ENCODE measurements at regions not wholly inside any gene's neighbourhood (a gene's known extent, or its start where the extent isn't known, plus 50 kb on each side); places are given as distances from the start of the nearest gene placed in this dataset.

DNA sequence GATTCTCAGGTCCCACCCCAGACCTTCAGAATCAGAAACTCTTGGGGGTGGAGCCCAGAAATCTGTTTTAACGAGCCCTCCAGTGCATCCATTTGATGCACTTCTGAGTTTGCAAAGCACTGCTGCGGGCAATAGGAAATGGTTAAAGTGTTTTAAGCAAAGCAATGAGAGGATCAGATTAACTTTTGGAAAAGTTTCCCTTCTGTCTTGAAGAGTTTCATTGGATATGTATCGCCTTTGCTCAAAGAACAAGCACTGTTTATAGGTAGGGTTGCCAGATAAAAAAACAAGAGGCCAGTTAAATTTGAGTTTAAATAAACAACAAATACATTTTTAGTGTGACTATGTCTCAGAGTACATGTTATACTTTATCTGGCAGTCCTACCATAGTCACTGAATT lies 226.0 kb downstream of the BMP7 start:
- TF ChIP-seq CTCF (IDR thresholded peaks at IDR 0.05): no peak
- TF ChIP-seq EP300 (IDR thresholded peaks at IDR 0.05): no peak
